GM12878 (cell line): ENCODE measurements at regions not wholly inside any gene's neighbourhood (a gene's known extent, or its start where the extent isn't known, plus 50 kb on each side); places are given as distances from the start of the nearest gene placed in this dataset.
"Not testable (repeated sequence)": the region's sequence is repeated elsewhere in the genome, so short reads cannot be mapped to it uniquely, and the experiment has no call there.

Experiments
- ATAC-seq: fragments of 200-7000 bp; cut with Tn5 transposase; 3 replicates; pipeline ENCODE4 v1.9.1; 2020; ENCODE audit warnings: mild to moderate bottlenecking, moderate library complexity
- BruUV-seq: library from RNA; stranded (reverse); fragments of 400-500 nt; replicated peaks from 2 replicates; lab custom pipeline; 2021; lab: Mats Ljungman, UMichigan
- CTCF ChIA-PET: fragments of 300-600 bp; sonication (Branson Sonifier 250); formaldehyde crosslinking; extraction: SDS; loops from one replicate; lab custom pipeline; 2021; ENCODE audit warnings: inconsistent platforms; lab: Yijun Ruan, JAX
- POLR2A ChIA-PET: fragments of 350-600 bp; formaldehyde crosslinking; extraction: SDS; loops from one replicate; lab custom pipeline; 2021; ENCODE audit warnings: inconsistent platforms; lab: Charles Lee
- RAD21 ChIA-PET: fragments of 300-600 bp; sonication (Branson Sonifier 250); formaldehyde crosslinking; loops from one replicate; lab custom pipeline; 2023; ENCODE audit warnings: antibody characterized with exemption; ENCODE audit not compliant: unreplicated experiment; lab: Charles Lee
- SMC1A ChIA-PET: fragments of 300-600 bp; sonication (Branson Sonifier 250); formaldehyde crosslinking; loops from one replicate; lab custom pipeline; 2023; ENCODE audit not compliant: unreplicated experiment, uncharacterized antibody; lab: Charles Lee
- DNase-seq: peaks from one replicate; pipeline ENCODE4 v3.0.0-alpha.2; 2011; ENCODE audit warnings: low read depth, low spot score
- FAIRE-seq: peaks from 3 replicates; lab custom pipeline; 2011; peaks lifted over from hg19 to GRCh38; lab: Jason Lieb, UNC
- H2AFZ ChIP-seq: 2 replicates; pipeline ENCODE4 v1.6.0; 2011; ENCODE audit warnings: low read depth, low read length, control low read depth; ENCODE audit not compliant: control insufficient read depth
- H3K27ac ChIP-seq: 2 replicates; pipeline ENCODE4 v1.5.1; 2011; ENCODE audit warnings: control low read depth; ENCODE audit not compliant: control insufficient read depth, insufficient read depth
- H3K27me3 ChIP-seq, 2 experiments: replicated peaks in 1 of 2; 2 replicates each; pipeline versions ENCODE4 v1.6.0 to v1.6.1; 2011; ENCODE audit warnings: low read length in 1 of 2; ENCODE audit not compliant: control insufficient read depth in 2 of 2, insufficient read depth in 2 of 2
- H3K36me3 ChIP-seq, 2 experiments: 2 replicates each; pipeline ENCODE4 v1.5.1; 2011; ENCODE audit warnings: low read length in 1 of 2; ENCODE audit not compliant: control insufficient read depth in 2 of 2, insufficient read depth in 2 of 2
- H3K4me1 ChIP-seq: 2 replicates; pipeline ENCODE4 v1.6.1; 2011; ENCODE audit warnings: mild to moderate bottlenecking, low read length, moderate library complexity, mixed read lengths; ENCODE audit not compliant: control insufficient read depth, insufficient read depth
- H3K4me2 ChIP-seq: 2 replicates; pipeline ENCODE4 v1.6.0; 2011; ENCODE audit warnings: control low read depth; ENCODE audit not compliant: control insufficient read depth, insufficient read depth
- H3K4me3 ChIP-seq: fragments of 200-600 bp; sonication (generic); 2 replicates; pipeline ENCODE4 v1.5.1; 2016
- H3K79me2 ChIP-seq: 2 replicates; pipeline ENCODE4 v1.6.0; 2011; ENCODE audit warnings: low read length; ENCODE audit not compliant: control insufficient read depth, insufficient read depth
- H3K9ac ChIP-seq: 2 replicates; pipeline ENCODE4 v1.8.0; 2011; ENCODE audit warnings: low read length, control low read depth, mixed read lengths; ENCODE audit not compliant: control insufficient read depth, insufficient read depth
- H3K9me3 ChIP-seq: replicated peaks from 3 replicates; pipeline ENCODE4 v1.5.1; 2011; ENCODE audit warnings: mild to moderate bottlenecking, low read length; ENCODE audit not compliant: control insufficient read depth, insufficient read depth
- H4K20me1 ChIP-seq: 2 replicates; pipeline ENCODE4 v1.6.0; 2011; ENCODE audit not compliant: control insufficient read depth, insufficient read depth
- BCL3 ChIP-seq: IDR thresholded peaks from 2 replicates; pipeline ENCODE4 v1.6.1; 2011; ENCODE audit warnings: borderline replicate concordance, low read depth, mild to moderate bottlenecking, moderate library complexity, low read length; ENCODE audit not compliant: insufficient read depth, poor library complexity, severe bottlenecking
- RAD21 ChIP-seq: IDR thresholded peaks from 2 replicates; pipeline ENCODE4 v1.6.1; 2011; ENCODE audit warnings: mild to moderate bottlenecking, low read depth, low read length, moderate library complexity; ENCODE audit not compliant: insufficient read depth
- WGBS: methylation state at CpG from one replicate; pipeline ENCODE4 v1.1.6; 2016; ENCODE audit warnings: low lambda C conversion rate; ENCODE audit not compliant: insufficient replicate concordance, insufficient coverage; ENCODE audit errors: missing lambda C conversion rate; 5-methylcytosine and 5-hydroxymethylcytosine counted together
- in situ Hi-C: fragments of 300-500 bp; cut with MboI; formaldehyde crosslinking; loops from 9 replicates; pipeline ENCODE4 v1.14.3; 2018; ENCODE audit warnings: mixed read lengths
- intact Hi-C: fragments of 100-400 bp; cut with micrococcal nuclease; formaldehyde crosslinking; loops from one replicate; pipeline ENCODE4 v1.14.2; 2022; ENCODE audit not compliant: unreplicated experiment

- TF ChIP-seq BCL3: no peak
- TF ChIP-seq RAD21: no peak
- TF ChIP-seq, all 136 proteins: peak for 0
Observed at GRCh38 chr6:28794175-28795002, 129.4 kb downstream of the TRIM27 start (continued).

- H4K20me1 ChIP-seq, H3K36me3 ChIP-seq, H3K9ac ChIP-seq, BruUV-seq, ATAC-seq, CTCF ChIA-PET, H3K4me1 ChIP-seq, POLR2A ChIA-PET, RAD21 ChIA-PET, H3K4me2 ChIP-seq, SMC1A ChIA-PET, DNase-seq, H3K9me3 ChIP-seq, H3K27me3 ChIP-seq, H3K4me3 ChIP-seq, H3K27ac ChIP-seq, H2AFZ ChIP-seq, H3K79me2 ChIP-seq, FAIRE-seq, in situ Hi-C loops: not testable (repeated sequence)
- 38% methylated on average over 4 of the region's 4 CpGs for WGBS
- intact Hi-C loops: loop anchor here (5.0 kb wide), 1 partner anchor 142 kb away; no protein-coding TSS in a partner anchor
Observed at GRCh38 chr6:28800647-28801046, 123.1 kb downstream of the TRIM27 start.
